Mesothelial cell of epicardium (in vitro differentiated cells): ENCODE measurements at regions not wholly inside any gene's neighbourhood (a gene's known extent, or its start where the extent isn't known, plus 50 kb on each side); places are given as distances from the start of the nearest gene placed in this dataset.
"Not testable (repeated sequence)": the region's sequence is repeated elsewhere in the genome, so short reads cannot be mapped to it uniquely, and the experiment has no call there.

ENCODE experiments used
- DNase-seq, 2 experiments: peaks; one replicate each; pipeline ENCODE4 v3.0.0; 2021; ENCODE audit warnings: low spot score in 2 of 2; ENCODE audit not compliant: unreplicated experiment in 2 of 2
- H3K27ac Mint-ChIP-seq: 2 replicates; pipeline ENCODE4 v1.8.0; 2021; ENCODE audit warnings: mixed read lengths
- H3K27me3 Mint-ChIP-seq: 2 replicates; pipeline ENCODE4 v1.8.0; 2021; ENCODE audit warnings: low read depth, mixed read lengths
- H3K36me3 Mint-ChIP-seq: 2 replicates; pipeline ENCODE4 v1.8.0; 2021; ENCODE audit warnings: mixed read lengths
- H3K4me1 Mint-ChIP-seq: 2 replicates; pipeline ENCODE4 v1.8.0; 2021; ENCODE audit warnings: mixed read lengths
- H3K4me3 Mint-ChIP-seq: 2 replicates; pipeline ENCODE4 v1.8.0; 2021; ENCODE audit warnings: mild to moderate bottlenecking, moderate library complexity, mixed read lengths
- H3K9me3 Mint-ChIP-seq: 2 replicates; pipeline ENCODE4 v1.8.0; 2021; ENCODE audit warnings: mixed read lengths
- CTCF ChIP-seq: fragments of 200-600 bp; sonication (generic); IDR thresholded peaks from one replicate; pipeline ENCODE4 v1.5.0; 2021; ENCODE audit warnings: antibody characterized with exemption; ENCODE audit not compliant: unreplicated experiment

GRCh38 chr2:19100570-19100969 lies 257.9 kb downstream of the OSR1 start:
- H3K4me3 Mint-ChIP-seq: no peak overlapping the region

GRCh38 chr2:19099181-19099580 lies 259.2 kb downstream of the OSR1 start:
- no peak for TF ChIP-seq CTCF
- DNase-seq: no peak
- no peaks in the 10 kb centered on the region for H3K27me3 Mint-ChIP-seq
- no peak overlapping the region for H3K27ac Mint-ChIP-seq
- H3K4me1 Mint-ChIP-seq: no peaks in the 10 kb centered on the region
- peaks cover 6% of the 10 kb centered on the region for H3K9me3 Mint-ChIP-seq
- peaks cover 3% of the 10 kb centered on the region for H3K36me3 Mint-ChIP-seq
- H3K4me3 Mint-ChIP-seq: no peak overlapping the region

More at GRCh38 chr2:19100570-19100969, 257.9 kb downstream of the OSR1 start:
- H3K27ac Mint-ChIP-seq: no peak overlapping the region
- no peak for TF ChIP-seq CTCF
- no peaks in the 10 kb centered on the region for H3K36me3 Mint-ChIP-seq
- no peak for DNase-seq
- H3K27me3 Mint-ChIP-seq: no peaks in the 10 kb centered on the region
- no peaks in the 10 kb centered on the region for H3K9me3 Mint-ChIP-seq
- no peaks in the 10 kb centered on the region for H3K4me1 Mint-ChIP-seq

GRCh38 chr2:19098467-19099160 lies 259.8 kb downstream of the OSR1 start:
- no peak overlapping the region for H3K27ac Mint-ChIP-seq
- peaks cover 3% of the 10 kb centered on the region for H3K36me3 Mint-ChIP-seq
- no peaks in the 10 kb centered on the region for H3K27me3 Mint-ChIP-seq
- H3K4me1 Mint-ChIP-seq: no peaks in the 10 kb centered on the region
- H3K4me3 Mint-ChIP-seq: no peak overlapping the region
- no peak for DNase-seq
- H3K9me3 Mint-ChIP-seq: peaks cover 11% of the 10 kb centered on the region
- no peak for TF ChIP-seq CTCF

- H3K27ac Mint-ChIP-seq, H3K4me3 Mint-ChIP-seq, H3K27me3 Mint-ChIP-seq, DNase-seq, H3K36me3 Mint-ChIP-seq, H3K4me1 Mint-ChIP-seq: not testable (repeated sequence)
- peaks cover 14% of the 10 kb centered on the region for H3K9me3 Mint-ChIP-seq
Measured at GRCh38 chr2:19089476-19089875, 268.9 kb downstream of the OSR1 start.

DNA sequence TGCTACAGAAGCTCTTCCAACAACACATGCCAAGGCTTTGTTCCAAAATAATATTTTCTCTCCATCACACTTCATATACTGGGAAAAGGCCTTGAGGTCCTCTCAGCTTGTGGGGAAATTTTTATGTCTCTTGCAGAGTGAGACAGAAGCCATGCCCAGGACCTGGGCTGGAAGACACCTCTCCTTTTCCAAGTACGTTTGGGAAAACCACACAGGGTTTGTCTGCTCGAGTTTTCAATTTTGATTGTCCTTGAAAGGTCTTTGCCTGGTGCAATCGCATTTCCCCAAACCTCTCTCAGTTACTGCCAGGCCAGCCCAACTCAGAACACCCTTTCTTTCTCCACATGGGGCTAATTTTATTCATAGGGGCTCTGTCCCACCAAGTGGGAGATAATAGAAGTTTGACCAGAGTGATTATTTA lies 272.2 kb downstream of the OSR1 start:
- H3K27ac Mint-ChIP-seq: no peak overlapping the region
- H3K4me3 Mint-ChIP-seq: no peak overlapping the region
- no peaks in the 10 kb centered on the region for H3K27me3 Mint-ChIP-seq
- H3K36me3 Mint-ChIP-seq: peaks cover 2% of the 10 kb centered on the region
- H3K9me3 Mint-ChIP-seq: no peaks in the 10 kb centered on the region
- no peaks in the 10 kb centered on the region for H3K4me1 Mint-ChIP-seq
- no peak for DNase-seq
- no peak for TF ChIP-seq CTCF

DNA sequence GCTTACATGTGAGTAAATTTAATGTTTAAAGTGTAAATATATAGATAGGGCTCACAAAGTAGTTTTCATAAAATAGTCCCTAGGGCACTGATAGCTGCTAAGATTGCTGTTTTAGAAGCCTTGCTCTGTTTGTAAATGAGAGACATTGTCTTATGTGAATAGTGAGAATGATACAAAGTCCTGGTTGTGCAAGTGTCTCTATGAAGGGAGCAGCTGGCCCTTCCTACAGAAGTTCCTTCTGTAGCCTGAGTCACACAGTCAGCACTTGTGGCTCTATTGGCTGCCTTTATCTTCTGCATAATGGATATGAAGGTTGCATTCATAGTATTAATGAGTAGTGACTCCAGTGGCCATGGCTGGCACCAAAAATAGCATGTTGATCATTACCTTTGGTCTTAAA lies 279.7 kb downstream of the OSR1 start:
- Mint-ChIP-seq H3K4me3 (no peak overlapping the region), H3K27me3 (no peaks in the 10 kb centered on the region), H3K36me3 (peaks cover 2% of the 10 kb centered on the region), H3K9me3 (no peaks in the 10 kb centered on the region), H3K27ac (no peak overlapping the region), H3K4me1 (no peaks in the 10 kb centered on the region)
- TF ChIP-seq CTCF: no peak
- no peak for DNase-seq
